PC-3 (cell line): ENCODE measurements at regions not wholly inside any gene's neighbourhood (a gene's known extent, or its start where the extent isn't known, plus 50 kb on each side); places are given as distances from the start of the nearest gene placed in this dataset.

Source experiments
- ATAC-seq: fragments of 200-7000 bp; cut with Tn5 transposase; 2 replicates; pipeline ENCODE4 v1.9.1; 2020; ENCODE audit warnings: mild to moderate bottlenecking, moderate library complexity
- BruUV-seq: library from RNA; stranded (reverse); fragments of 400-500 nt; replicated peaks from 2 replicates; lab custom pipeline; 2021; lab: Mats Ljungman, UMichigan
- CTCF ChIA-PET: fragments of 300-600 bp; sonication (Branson Sonifier 250); formaldehyde crosslinking; loops from one replicate; lab custom pipeline; 2022; ENCODE audit warnings: antibody characterized with exemption; lab: Charles Lee
- POLR2A ChIA-PET: fragments of 300-600 bp; sonication (Branson Sonifier 250); formaldehyde crosslinking; loops from one replicate; lab custom pipeline; 2022; ENCODE audit warnings: antibody characterized with exemption; ENCODE audit not compliant: unreplicated experiment; lab: Charles Lee
- DNase-seq: peaks from one replicate; pipeline ENCODE4 v3.0.0-alpha.2; 2015
- H2AFZ ChIP-seq: fragments of 300-600 bp; sonication (generic); 2 replicates; pipeline ENCODE4 v1.6.0; 2016; ENCODE audit warnings: antibody characterized with exemption, low read length
- H3F3A ChIP-seq: fragments of 300-600 bp; sonication (generic); one replicate; pipeline ENCODE4 v1.6.0; 2017; ENCODE audit warnings: antibody characterized with exemption, low read length, control low read depth, mild to moderate bottlenecking; ENCODE audit not compliant: unreplicated experiment
- H3K27ac ChIP-seq: fragments of 300-600 bp; sonication (generic); 2 replicates; pipeline ENCODE4 v1.5.1; 2016; ENCODE audit warnings: mild to moderate bottlenecking, low read length
- H3K27me3 ChIP-seq: fragments of 300-600 bp; sonication (generic); 2 replicates; pipeline ENCODE4 v1.6.1; 2016; ENCODE audit warnings: low read length, mixed read lengths
- H3K36me3 ChIP-seq: fragments of 300-600 bp; sonication (generic); 2 replicates; pipeline ENCODE4 v1.6.1; 2016; ENCODE audit warnings: low read depth, mixed run types, low read length, mixed read lengths
- H3K4me1 ChIP-seq: fragments of 300-600 bp; sonication (generic); 2 replicates; pipeline ENCODE4 v1.5.1; 2016; ENCODE audit warnings: low read length; ENCODE audit not compliant: insufficient read depth
- H3K4me2 ChIP-seq: fragments of 300-600 bp; sonication (generic); 2 replicates; pipeline ENCODE4 v1.6.0; 2016; ENCODE audit warnings: low read length
- H3K4me3 ChIP-seq: fragments of 300-600 bp; sonication (generic); 2 replicates; pipeline ENCODE4 v1.5.1; 2016; ENCODE audit warnings: mild to moderate bottlenecking, low read length, mixed read lengths
- H3K79me2 ChIP-seq: fragments of 300-600 bp; sonication (generic); 2 replicates; pipeline ENCODE4 v1.6.1; 2017; ENCODE audit warnings: low read length, mixed read lengths
- H3K9ac ChIP-seq: fragments of 300-600 bp; sonication (generic); 2 replicates; pipeline ENCODE4 v1.6.0; 2016; ENCODE audit warnings: mild to moderate bottlenecking, low read length
- H3K9me2 ChIP-seq: fragments of 300-600 bp; sonication (generic); replicated peaks from 2 replicates; pipeline ENCODE4 v1.6.1; 2016; ENCODE audit warnings: mixed run types, low read length, mixed read lengths
- H3K9me3 ChIP-seq: fragments of 300-600 bp; sonication (generic); 2 replicates; pipeline ENCODE4 v1.6.1; 2016; ENCODE audit warnings: low read length, mixed read lengths
- H4K20me1 ChIP-seq: fragments of 300-600 bp; sonication (generic); 2 replicates; pipeline ENCODE4 v1.6.1; 2016; ENCODE audit warnings: low read length, mixed read lengths
- EZH2 ChIP-seq: fragments of 300-600 bp; sonication (generic); IDR thresholded peaks from one replicate; pipeline ENCODE4 v1.6.1; 2017; ENCODE audit warnings: antibody characterized with exemption, mild to moderate bottlenecking, low read length; ENCODE audit not compliant: unreplicated experiment
- EZH2phosphoT487 ChIP-seq: fragments of 300-600 bp; sonication (generic); IDR thresholded peaks from 2 replicates; pipeline ENCODE4 v1.6.1; 2018; ENCODE audit warnings: mild to moderate bottlenecking, antibody characterized with exemption, low read length, borderline replicate concordance
- intact Hi-C: fragments of 100-400 bp; cut with micrococcal nuclease; formaldehyde crosslinking; loops from 2 replicates; pipeline ENCODE4 v1.9.0; 2023
- TF ChIP-seq, protein P1 (sequence below): fragments of 300-600 bp; sonication (generic); conservative IDR thresholded peaks from 2 replicates; pipeline ENCODE4 v1.5.1; 2017; ENCODE audit warnings: antibody characterized with exemption, low read depth, mild to moderate bottlenecking, low read length

DNA sequence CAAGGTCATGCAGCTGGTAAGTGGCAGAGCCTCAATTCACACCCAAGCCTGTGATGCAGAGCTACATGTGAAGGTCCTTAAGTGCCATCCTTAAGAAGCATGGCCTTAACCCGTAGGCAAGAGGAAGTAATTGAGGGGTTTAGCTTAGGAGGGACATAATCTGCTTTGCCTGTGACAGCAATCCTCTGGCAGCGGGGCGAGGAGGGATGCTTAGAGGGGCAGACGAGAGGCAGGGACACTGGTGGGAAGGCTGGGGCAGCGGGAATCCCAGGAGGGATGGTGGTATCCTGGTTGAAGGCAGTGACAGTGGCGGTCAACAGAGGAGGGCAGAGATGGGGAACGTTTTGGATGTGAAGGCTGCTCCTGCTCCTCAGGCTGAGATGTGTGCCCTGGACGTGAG lies 88.1 kb downstream of the EFNB1 start:
- no peak overlapping the region for H3K27ac ChIP-seq
- no peaks in the 10 kb centered on the region for H4K20me1 ChIP-seq
- no peak overlapping the region for H3K9ac ChIP-seq
- TF ChIP-seq EZH2phosphoT487 (no peak), EZH2 (no peak)
- TF ChIP-seq, protein P1, sequence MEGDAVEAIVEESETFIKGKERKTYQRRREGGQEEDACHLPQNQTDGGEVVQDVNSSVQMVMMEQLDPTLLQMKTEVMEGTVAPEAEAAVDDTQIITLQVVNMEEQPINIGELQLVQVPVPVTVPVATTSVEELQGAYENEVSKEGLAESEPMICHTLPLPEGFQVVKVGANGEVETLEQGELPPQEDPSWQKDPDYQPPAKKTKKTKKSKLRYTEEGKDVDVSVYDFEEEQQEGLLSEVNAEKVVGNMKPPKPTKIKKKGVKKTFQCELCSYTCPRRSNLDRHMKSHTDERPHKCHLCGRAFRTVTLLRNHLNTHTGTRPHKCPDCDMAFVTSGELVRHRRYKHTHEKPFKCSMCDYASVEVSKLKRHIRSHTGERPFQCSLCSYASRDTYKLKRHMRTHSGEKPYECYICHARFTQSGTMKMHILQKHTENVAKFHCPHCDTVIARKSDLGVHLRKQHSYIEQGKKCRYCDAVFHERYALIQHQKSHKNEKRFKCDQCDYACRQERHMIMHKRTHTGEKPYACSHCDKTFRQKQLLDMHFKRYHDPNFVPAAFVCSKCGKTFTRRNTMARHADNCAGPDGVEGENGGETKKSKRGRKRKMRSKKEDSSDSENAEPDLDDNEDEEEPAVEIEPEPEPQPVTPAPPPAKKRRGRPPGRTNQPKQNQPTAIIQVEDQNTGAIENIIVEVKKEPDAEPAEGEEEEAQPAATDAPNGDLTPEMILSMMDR = no peak
- no peaks in the 10 kb centered on the region for H3K27me3 ChIP-seq
- no peak overlapping the region for H2AFZ ChIP-seq
- intact Hi-C loops = no loop called here
- no peaks in the 10 kb centered on the region for H3K9me2 ChIP-seq
- no peak overlapping the region for H3K4me2 ChIP-seq
- POLR2A ChIA-PET = no interaction called here
- no peaks in the 10 kb centered on the region for H3K9me3 ChIP-seq
- ATAC-seq (no peak), DNase-seq (no peak)
- no peaks in the 10 kb centered on the region for H3K79me2 ChIP-seq
- H3K4me1 ChIP-seq = no peaks in the 10 kb centered on the region
- CTCF ChIA-PET = no interaction called here
- H3K36me3 ChIP-seq = no peaks in the 10 kb centered on the region
- BruUV-seq = no TSS peak
- no peaks in the 10 kb centered on the region for H3F3A ChIP-seq
- no peak overlapping the region for H3K4me3 ChIP-seq

DNA sequence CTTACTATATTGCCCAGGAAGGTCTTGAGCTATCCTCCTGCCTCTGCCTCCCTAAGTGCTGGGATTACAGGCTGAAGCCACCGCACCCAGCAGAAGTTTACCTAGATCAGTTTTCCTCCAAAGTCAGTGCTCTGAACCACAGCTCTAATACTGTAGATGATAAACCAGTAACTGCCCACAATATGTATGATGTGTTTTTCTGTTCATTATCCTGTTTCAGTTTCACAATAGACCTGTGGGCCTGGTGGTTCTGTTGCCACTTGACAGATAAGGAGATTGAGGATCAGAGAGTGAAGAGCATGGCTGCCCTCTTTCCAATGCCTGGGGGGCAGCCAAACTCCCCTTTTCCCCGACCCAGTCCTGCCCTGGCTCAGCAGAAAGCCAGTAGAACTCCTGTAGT lies 87.0 kb downstream of the EFNB1 start:
- H2AFZ ChIP-seq = no peak overlapping the region
- no peaks in the 10 kb centered on the region for H3K9me2 ChIP-seq
- no peaks in the 10 kb centered on the region for H3K27me3 ChIP-seq
- POLR2A ChIA-PET = no interaction called here
- H3K4me2 ChIP-seq = no peak overlapping the region
- DNase-seq (no peak), ATAC-seq (no peak)
- no peak overlapping the region for H3K4me3 ChIP-seq
- no TSS peak for BruUV-seq
- no peaks in the 10 kb centered on the region for H3F3A ChIP-seq
- H3K79me2 ChIP-seq = no peaks in the 10 kb centered on the region
- no peak overlapping the region for H3K9ac ChIP-seq
- no peak for TF ChIP-seq EZH2phosphoT487
- no peak for TF ChIP-seq EZH2
- TF ChIP-seq, protein P1 = no peak
- intact Hi-C loops = no loop called here
- no peaks in the 10 kb centered on the region for H3K9me3 ChIP-seq
- no peaks in the 10 kb centered on the region for H3K4me1 ChIP-seq
- H3K36me3 ChIP-seq = no peaks in the 10 kb centered on the region
- CTCF ChIA-PET = no interaction called here
- H4K20me1 ChIP-seq = no peaks in the 10 kb centered on the region
- no peak overlapping the region for H3K27ac ChIP-seq

- intact Hi-C loops = no loop called here
- Histone ChIP-seq H3K4me3 (no peak overlapping the region), H3K9me2 (no peaks in the 10 kb centered on the region), H3K9me3 (no peaks in the 10 kb centered on the region), H3K36me3 (no peaks in the 10 kb centered on the region), H3K27me3 (no peaks in the 10 kb centered on the region), H3K4me2 (no peak overlapping the region), H3K9ac (no peak overlapping the region), H3K79me2 (no peaks in the 10 kb centered on the region), H2AFZ (no peak overlapping the region), H3F3A (no peaks in the 10 kb centered on the region), H3K4me1 (no peaks in the 10 kb centered on the region), H4K20me1 (no peaks in the 10 kb centered on the region), H3K27ac (no peak overlapping the region)
- TF ChIP-seq EZH2 = no peak
- DNase-seq (no peak), ATAC-seq (no peak)
- no TSS peak for BruUV-seq
- ChIA-PET CTCF (no interaction called here), POLR2A (no interaction called here)
Measured at GRCh38 chrX:68914479-68914946, 85.7 kb downstream of the EFNB1 start.
